PC-9 (cell line): ENCODE measurements at regions not wholly inside any gene's neighbourhood (a gene's known extent, or its start where the extent isn't known, plus 50 kb on each side); places are given as distances from the start of the nearest gene placed in this dataset.
"Not testable (repeated sequence)": the region's sequence is repeated elsewhere in the genome, so short reads cannot be mapped to it uniquely, and the experiment has no call there.

Source experiments
- BruUV-seq: library from RNA; stranded (reverse); fragments of 400-500 nt; replicated peaks from 2 replicates; lab custom pipeline; 2021; lab: Mats Ljungman, UMichigan
- CTCF ChIA-PET: fragments of 300-600 bp; sonication (Branson Sonifier 250); formaldehyde crosslinking; loops from one replicate; lab custom pipeline; 2022; ENCODE audit warnings: antibody characterized with exemption; lab: Charles Lee
- POLR2A ChIA-PET: fragments of 300-600 bp; sonication (Branson Sonifier 250); formaldehyde crosslinking; loops from one replicate; lab custom pipeline; 2022; ENCODE audit warnings: antibody characterized with exemption; ENCODE audit not compliant: unreplicated experiment; lab: Charles Lee
- DNase-seq, 2 experiments: peaks; one replicate each; pipeline versions ENCODE4 v3.0.0 to v3.0.0-alpha.2; 2015 to 2022; ENCODE audit warnings: mixed read lengths in 1 of 2
- H2AFZ ChIP-seq: fragments of 200-600 bp; sonication (generic); 2 replicates; pipeline ENCODE4 v1.8.1; 2017; ENCODE audit warnings: antibody characterized with exemption
- H3F3A ChIP-seq: fragments of 200-600 bp; sonication (generic); 2 replicates; pipeline ENCODE4 v1.8.1; 2017; ENCODE audit warnings: antibody characterized with exemption, mild to moderate bottlenecking, low read depth; ENCODE audit not compliant: insufficient read depth
- H3K27ac ChIP-seq: fragments of 200-600 bp; sonication (generic); 2 replicates; pipeline ENCODE4 v1.6.1; 2016; ENCODE audit warnings: mixed run types
- H3K27me3 ChIP-seq: fragments of 200-600 bp; sonication (generic); 2 replicates; pipeline ENCODE4 v1.6.1; 2016; ENCODE audit warnings: low read depth, mixed run types; ENCODE audit not compliant: insufficient read depth
- H3K36me3 ChIP-seq: fragments of 200-600 bp; sonication (generic); 2 replicates; pipeline ENCODE4 v1.6.1; 2016; ENCODE audit warnings: low read depth, mixed run types
- H3K4me1 ChIP-seq: fragments of 200-600 bp; sonication (generic); replicated peaks from 2 replicates; pipeline ENCODE4 v1.6.1; 2016; ENCODE audit warnings: mixed run types; ENCODE audit not compliant: insufficient read depth
- H3K4me2 ChIP-seq: fragments of 200-600 bp; sonication (generic); 2 replicates; pipeline ENCODE4 v1.6.1; 2017; ENCODE audit warnings: mixed run types
- H3K4me3 ChIP-seq: fragments of 200-600 bp; sonication (generic); 2 replicates; pipeline ENCODE4 v1.6.1; 2016; ENCODE audit warnings: mixed run types
- H3K79me2 ChIP-seq: fragments of 200-600 bp; sonication (generic); 2 replicates; pipeline ENCODE4 v1.6.1; 2017; ENCODE audit warnings: low read depth, mixed run types
- H3K9me2 ChIP-seq: fragments of 200-600 bp; sonication (generic); 2 replicates; pipeline ENCODE4 v1.8.1; 2017; ENCODE audit warnings: mild to moderate bottlenecking; ENCODE audit not compliant: insufficient read depth
- H3K9me3 ChIP-seq: fragments of 200-600 bp; sonication (generic); 2 replicates; pipeline ENCODE4 v1.8.1; 2016; ENCODE audit warnings: low read depth; ENCODE audit not compliant: insufficient read depth
- H4K20me1 ChIP-seq: fragments of 200-600 bp; sonication (generic); 2 replicates; pipeline ENCODE4 v1.8.1; 2017; ENCODE audit not compliant: insufficient read depth
- EZH2 ChIP-seq: fragments of 200-600 bp; sonication (generic); IDR thresholded peaks from 2 replicates; pipeline ENCODE4 v1.8.0; 2017; ENCODE audit warnings: antibody characterized with exemption, low read depth
- intact Hi-C: fragments of 100-400 bp; cut with micrococcal nuclease; formaldehyde crosslinking; loops from one replicate; pipeline ENCODE4 v1.10.0; 2022; ENCODE audit not compliant: unreplicated experiment
- TF ChIP-seq, protein P1 (sequence below): fragments of 200-600 bp; sonication (generic); conservative IDR thresholded peaks from 2 replicates; pipeline ENCODE4 v1.6.1; 2017; ENCODE audit warnings: mixed run types, antibody characterized with exemption, mild to moderate bottlenecking, moderate library complexity

DNA sequence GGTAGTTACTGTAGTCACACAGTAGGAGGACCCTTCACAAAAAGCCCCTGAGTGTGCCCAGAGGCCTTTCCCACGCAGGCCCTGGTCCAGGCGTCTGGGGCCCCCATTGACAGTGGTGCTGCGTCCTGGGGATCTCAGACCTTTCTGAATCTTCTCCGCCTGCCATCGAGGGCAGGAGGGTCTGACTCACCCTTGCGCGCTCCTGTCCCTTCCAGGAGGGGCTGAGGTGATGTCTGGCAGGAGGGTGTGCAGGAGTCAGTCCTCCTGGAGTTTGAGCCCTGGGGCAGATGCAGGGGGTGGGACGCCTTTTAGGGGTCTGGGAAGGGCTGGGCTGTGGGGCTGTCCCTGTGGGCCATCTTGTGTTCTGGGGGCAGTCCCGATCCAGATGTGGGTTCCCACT, 386.8 kb downstream of the TMEM121 start:
- CTCF ChIA-PET = no interaction called here
- BruUV-seq = no TSS peak
- H3K9me3 ChIP-seq = no peaks in the 10 kb centered on the region

DNA sequence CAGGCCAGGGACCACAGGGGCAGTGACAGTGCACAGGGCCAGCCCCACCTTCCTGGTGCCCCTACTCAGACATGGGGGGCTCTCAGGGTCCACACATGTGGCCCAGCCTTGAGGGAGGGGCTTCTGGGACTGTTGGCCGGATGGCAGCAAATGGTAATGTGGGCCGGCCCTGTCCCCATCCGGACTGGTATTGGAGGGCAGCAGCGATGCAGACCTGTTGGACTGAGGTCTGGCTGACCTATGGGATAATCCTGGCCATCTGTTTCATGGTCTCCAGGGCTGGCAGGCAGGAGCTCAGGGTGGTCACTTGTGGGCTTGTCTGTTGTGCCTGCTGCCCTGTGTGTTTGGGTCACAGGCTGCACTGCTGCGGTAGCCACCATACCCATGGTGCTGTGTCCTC, 387.5 kb downstream of the TMEM121 start:
- intact Hi-C loops = no loop called here
- POLR2A ChIA-PET = no interaction called here
- CTCF ChIA-PET = no interaction called here
- Histone ChIP-seq H3K4me1 (no peaks in the 10 kb centered on the region), H3K4me3 (no peak overlapping the region), H3K27ac (no peak overlapping the region), H4K20me1 (no peaks in the 10 kb centered on the region), H3K9me2 (no peaks in the 10 kb centered on the region), H3K4me2 (no peak overlapping the region), H3F3A (no peaks in the 10 kb centered on the region), H3K79me2 (no peaks in the 10 kb centered on the region), H3K36me3 (no peaks in the 10 kb centered on the region), H3K9me3 (no peaks in the 10 kb centered on the region), H3K27me3 (peaks cover 22% of the 10 kb centered on the region), H2AFZ (no peak overlapping the region)
- DNase-seq = no peak
- no peak for TF ChIP-seq EZH2
- TF ChIP-seq, protein P1, sequence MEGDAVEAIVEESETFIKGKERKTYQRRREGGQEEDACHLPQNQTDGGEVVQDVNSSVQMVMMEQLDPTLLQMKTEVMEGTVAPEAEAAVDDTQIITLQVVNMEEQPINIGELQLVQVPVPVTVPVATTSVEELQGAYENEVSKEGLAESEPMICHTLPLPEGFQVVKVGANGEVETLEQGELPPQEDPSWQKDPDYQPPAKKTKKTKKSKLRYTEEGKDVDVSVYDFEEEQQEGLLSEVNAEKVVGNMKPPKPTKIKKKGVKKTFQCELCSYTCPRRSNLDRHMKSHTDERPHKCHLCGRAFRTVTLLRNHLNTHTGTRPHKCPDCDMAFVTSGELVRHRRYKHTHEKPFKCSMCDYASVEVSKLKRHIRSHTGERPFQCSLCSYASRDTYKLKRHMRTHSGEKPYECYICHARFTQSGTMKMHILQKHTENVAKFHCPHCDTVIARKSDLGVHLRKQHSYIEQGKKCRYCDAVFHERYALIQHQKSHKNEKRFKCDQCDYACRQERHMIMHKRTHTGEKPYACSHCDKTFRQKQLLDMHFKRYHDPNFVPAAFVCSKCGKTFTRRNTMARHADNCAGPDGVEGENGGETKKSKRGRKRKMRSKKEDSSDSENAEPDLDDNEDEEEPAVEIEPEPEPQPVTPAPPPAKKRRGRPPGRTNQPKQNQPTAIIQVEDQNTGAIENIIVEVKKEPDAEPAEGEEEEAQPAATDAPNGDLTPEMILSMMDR = no peak
- BruUV-seq = no TSS peak

More for the DNA sequence above, 386.8 kb downstream of the TMEM121 start:
- intact Hi-C loops = no loop called here
- Histone ChIP-seq H3K4me1 (no peaks in the 10 kb centered on the region), H3K9me2 (no peaks in the 10 kb centered on the region), H3K79me2 (no peaks in the 10 kb centered on the region), H2AFZ (no peak overlapping the region), H3K27me3 (peaks cover 18% of the 10 kb centered on the region), H3F3A (no peaks in the 10 kb centered on the region), H4K20me1 (no peaks in the 10 kb centered on the region), H3K4me2 (no peak overlapping the region), H3K4me3 (no peak overlapping the region), H3K27ac (no peak overlapping the region), H3K36me3 (no peaks in the 10 kb centered on the region)
- TF ChIP-seq, protein P1 = no peak
- TF ChIP-seq EZH2 = no peak
- POLR2A ChIA-PET = no interaction called here
- no peak for DNase-seq

DNA sequence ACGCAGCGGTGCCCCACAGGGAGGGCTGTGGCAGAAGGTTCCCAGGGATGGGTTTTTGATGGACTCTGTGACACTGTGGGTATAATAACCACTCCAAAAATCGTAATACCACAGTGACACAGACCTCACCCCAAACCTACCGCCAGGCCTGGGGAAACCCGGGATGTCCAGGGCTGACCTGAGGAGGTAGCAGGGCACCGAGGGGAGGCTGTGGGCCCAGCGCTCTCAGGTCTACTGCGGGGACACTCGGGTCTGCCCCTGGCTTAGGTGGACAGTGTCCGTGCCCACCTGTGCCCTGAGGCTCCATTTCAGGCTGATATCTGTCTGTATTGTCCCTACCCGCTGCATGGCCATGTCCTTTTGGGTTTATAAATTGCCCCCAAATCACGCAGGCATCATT, 387.9 kb downstream of the TMEM121 start:
- H3K9me2 ChIP-seq, H3K4me1 ChIP-seq, H3K36me3 ChIP-seq, H3K27ac ChIP-seq, DNase-seq, H3K9me3 ChIP-seq, H4K20me1 ChIP-seq, H3K4me2 ChIP-seq, H2AFZ ChIP-seq, intact Hi-C loops, H3K79me2 ChIP-seq, CTCF ChIA-PET, BruUV-seq, POLR2A ChIA-PET, H3F3A ChIP-seq, H3K4me3 ChIP-seq: not testable (repeated sequence)
- H3K27me3 ChIP-seq = peaks cover 23% of the 10 kb centered on the region

DNA sequence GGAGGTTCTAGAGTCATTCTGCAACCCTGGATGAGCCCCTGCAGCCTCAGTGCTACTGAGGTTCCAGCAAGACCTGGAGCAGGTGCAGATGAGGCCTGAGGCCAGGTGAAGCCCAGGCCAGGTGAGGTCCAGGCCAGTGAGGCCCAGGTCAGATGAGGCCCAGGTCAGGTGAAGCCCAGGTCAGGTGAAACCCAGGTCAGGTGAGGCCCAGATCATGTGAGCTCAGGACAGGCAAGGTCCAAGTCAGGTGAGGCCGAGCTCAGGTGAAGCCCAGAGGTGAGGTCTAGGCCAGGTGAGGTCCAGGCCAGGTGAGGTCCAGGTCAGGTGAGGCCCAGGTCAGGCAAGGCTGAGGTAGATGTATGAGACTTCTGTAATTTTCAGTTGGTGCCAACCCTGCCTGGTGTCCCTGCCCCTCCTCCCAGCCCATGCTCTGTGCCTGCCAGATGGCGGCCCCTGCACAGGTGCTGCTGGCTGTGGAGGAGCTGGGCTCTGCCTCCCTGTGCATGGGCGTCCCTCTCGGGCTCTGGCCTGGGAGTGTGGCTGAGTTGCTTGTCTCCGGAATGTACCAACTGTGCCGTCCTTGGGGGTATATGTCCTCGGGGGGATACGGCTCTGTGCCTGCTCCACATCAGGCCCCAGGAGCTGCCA, 388.5 kb downstream of the TMEM121 start:
- intact Hi-C loops = no loop called here
- CTCF ChIA-PET = no interaction called here
- TF ChIP-seq, protein P1 = no peak
- DNase-seq = no peak
- Histone ChIP-seq H3K4me2 (no peak overlapping the region), H3K4me1 (no peaks in the 10 kb centered on the region), H3K9me3 (no peaks in the 10 kb centered on the region), H3K79me2 (no peaks in the 10 kb centered on the region), H3K27me3 (peaks cover 27% of the 10 kb centered on the region), H3K9me2 (no peaks in the 10 kb centered on the region), H3F3A (no peaks in the 10 kb centered on the region), H3K27ac (no peak overlapping the region), H2AFZ (no peak overlapping the region), H3K36me3 (no peaks in the 10 kb centered on the region), H3K4me3 (no peak overlapping the region), H4K20me1 (no peaks in the 10 kb centered on the region)
- BruUV-seq = no TSS peak
- POLR2A ChIA-PET = no interaction called here

DNA sequence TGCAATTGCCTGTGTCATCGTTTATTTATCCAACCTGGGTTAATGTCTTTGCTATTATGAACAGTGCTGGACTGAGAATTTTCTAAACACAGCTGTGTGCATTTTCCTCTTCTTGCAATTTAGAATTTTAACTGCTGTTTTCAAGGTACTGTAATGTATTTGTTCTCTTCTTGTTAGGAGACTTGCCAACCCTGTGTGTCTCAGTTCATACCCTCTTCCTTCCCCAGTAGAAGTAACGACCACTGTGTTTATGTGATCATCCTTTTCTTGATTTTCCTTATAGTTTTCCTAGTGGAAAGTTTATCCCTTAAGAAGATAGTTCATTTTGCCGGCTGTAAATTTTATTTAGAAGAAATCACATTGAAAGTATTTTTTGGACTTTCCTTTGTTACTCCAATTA, 389.2 kb downstream of the TMEM121 start:
- POLR2A ChIA-PET, BruUV-seq, H4K20me1 ChIP-seq, H3F3A ChIP-seq, H3K4me1 ChIP-seq, H3K4me3 ChIP-seq, H3K27ac ChIP-seq, intact Hi-C loops, H3K4me2 ChIP-seq, H3K9me3 ChIP-seq, DNase-seq, H2AFZ ChIP-seq, H3K9me2 ChIP-seq, H3K36me3 ChIP-seq, H3K79me2 ChIP-seq, CTCF ChIA-PET: not testable (repeated sequence)
- peaks cover 32% of the 10 kb centered on the region for H3K27me3 ChIP-seq
